AG10803 (cell line): ENCODE measurements at regions not wholly inside any gene's neighbourhood (a gene's known extent, or its start where the extent isn't known, plus 50 kb on each side); places are given as distances from the start of the nearest gene placed in this dataset.
"Not testable (repeated sequence)": the region's sequence is repeated elsewhere in the genome, so short reads cannot be mapped to it uniquely, and the experiment has no call there.

Source experiments
- DNase-seq: peaks from one replicate; pipeline ENCODE4 v3.0.0; 2010; ENCODE audit warnings: low read depth
- H3K4me3 ChIP-seq: 2 replicates; pipeline ENCODE4 v1.5.1; 2011; ENCODE audit warnings: mild to moderate bottlenecking, low read length, control low read depth
- CTCF ChIP-seq: conservative IDR thresholded peaks from 2 replicates; pipeline ENCODE4 v1.5.1; 2011; ENCODE audit warnings: mild to moderate bottlenecking, low read length, control low read depth, inconsistent platforms

- TF ChIP-seq CTCF = no peak
- H3K4me3 ChIP-seq = no peak overlapping the region
- no peak for DNase-seq
Measured at GRCh38 chr2:208607694-208608093, 201.1 kb downstream of the PTH2R start.

DNA sequence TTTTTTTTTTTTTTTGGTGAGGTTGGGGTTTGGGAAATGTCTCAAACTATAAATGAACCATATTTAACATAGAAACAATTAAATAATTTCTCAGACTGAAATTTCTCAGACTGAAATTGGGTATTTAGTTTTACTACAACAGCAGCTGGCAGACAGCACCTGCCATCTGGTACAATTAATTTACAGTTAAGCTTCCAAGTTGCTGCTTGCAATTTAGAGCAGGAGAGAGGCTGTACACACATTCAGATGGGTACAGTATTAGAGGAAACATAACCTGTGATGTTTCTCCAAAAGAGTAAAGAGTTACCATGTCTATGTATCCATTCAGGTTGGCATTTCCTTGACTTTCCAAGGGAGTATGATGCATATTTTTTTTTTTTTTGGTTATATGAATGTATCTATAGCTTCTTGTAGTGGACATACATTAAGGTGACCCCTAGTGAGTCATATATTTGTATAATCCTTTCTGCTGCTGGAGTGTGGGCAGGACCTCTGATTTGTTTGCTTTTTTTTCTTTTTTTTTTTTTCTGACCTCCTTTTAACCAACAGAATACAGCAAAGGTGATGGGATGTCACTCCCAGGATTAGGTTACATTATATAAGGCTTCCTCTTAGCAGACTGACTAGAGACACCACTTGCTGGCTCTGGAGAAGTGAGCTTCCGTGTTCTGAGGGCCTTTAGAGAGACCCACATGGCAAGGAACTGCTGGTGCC is 201.7 kb downstream of the PTH2R start:
- no peak overlapping the region for H3K4me3 ChIP-seq
- DNase-seq = no peak
- TF ChIP-seq CTCF = no peak

DNA sequence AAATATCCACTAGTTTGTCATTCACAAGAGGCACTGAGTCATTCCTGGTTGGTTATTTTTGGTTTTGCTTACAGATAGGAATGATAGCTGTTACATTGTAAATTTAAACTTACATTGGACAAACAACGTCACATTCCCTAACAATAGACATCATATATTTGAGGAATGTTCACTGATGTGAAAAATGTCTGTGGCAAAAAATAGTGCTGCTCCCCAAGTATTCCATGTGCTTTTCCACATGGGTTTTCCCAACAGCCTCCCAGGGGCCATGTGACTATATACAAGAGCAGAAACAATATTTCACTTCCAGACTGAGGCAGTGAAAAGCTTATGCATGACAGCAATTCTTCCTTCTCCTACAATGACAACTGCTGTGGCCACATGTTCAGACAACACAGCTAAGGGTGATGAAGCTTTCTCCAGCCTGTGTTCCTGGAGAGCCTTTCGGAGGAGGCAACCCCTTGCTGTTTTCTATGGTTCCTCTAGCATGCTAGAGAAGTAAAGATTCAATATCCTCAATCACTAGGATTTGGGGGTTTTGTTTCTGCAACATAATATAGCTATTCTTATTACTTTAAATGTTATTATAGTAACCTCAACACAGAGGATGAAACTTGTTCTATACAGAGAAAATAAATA is 202.7 kb downstream of the PTH2R start:
- DNase-seq = no peak
- no peak for TF ChIP-seq CTCF
- H3K4me3 ChIP-seq = no peak overlapping the region

- not testable (repeated sequence) for DNase-seq, H3K4me3 ChIP-seq
Measured at GRCh38 chr2:208615675-208616074, 209.1 kb downstream of the PTH2R start.

DNA sequence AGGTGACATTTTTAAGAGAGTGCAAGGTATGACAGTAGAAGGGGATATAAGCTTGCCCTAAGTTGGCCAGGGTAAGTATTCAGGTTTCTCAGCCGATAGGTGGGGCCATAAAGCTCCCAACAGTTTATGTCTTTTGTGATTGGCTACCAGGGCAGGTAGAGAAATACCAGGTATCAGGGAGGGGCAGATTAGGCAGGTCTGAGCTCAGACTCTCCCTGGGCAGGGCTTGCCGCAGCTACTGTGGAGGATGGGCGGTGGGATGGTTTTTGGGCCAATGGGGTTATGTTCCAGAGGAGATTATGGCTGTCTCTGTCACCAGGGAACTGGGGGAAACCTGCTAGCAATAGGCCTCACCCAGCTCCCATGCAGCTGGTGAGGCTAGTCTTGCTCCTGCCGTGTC is 211.6 kb downstream of the PTH2R start:
- TF ChIP-seq CTCF = no peak
- H3K4me3 ChIP-seq = no peak overlapping the region
- DNase-seq = no peak

GRCh38 chr2:208619993-208620392 is 213.4 kb downstream of the PTH2R start:
- H3K4me3 ChIP-seq = no peak overlapping the region
- no peak for DNase-seq
- TF ChIP-seq CTCF = no peak

- no peak overlapping the region for H3K4me3 ChIP-seq
- DNase-seq = no peak
- TF ChIP-seq CTCF = no peak
Measured at GRCh38 chr2:208620487-208620978, 213.9 kb downstream of the PTH2R start.
